Neural cell (in vitro differentiated cells): ENCODE measurements at regions not wholly inside any gene's neighbourhood (a gene's known extent, or its start where the extent isn't known, plus 50 kb on each side); places are given as distances from the start of the nearest gene placed in this dataset.

Experiments
- H2AFZ ChIP-seq: fragments of 200-600, 300-800 bp; sonication (generic), shearing (Covaris generic); 2 replicates; pipeline ENCODE4 v1.6.0; 2014; ENCODE audit warnings: low read depth, mild to moderate bottlenecking, antibody characterized with exemption, low read length, moderate library complexity
- H3F3A ChIP-seq: fragments of 200-600 bp; shearing (Covaris generic); 2 replicates; pipeline ENCODE4 v1.6.1; 2016; ENCODE audit warnings: mild to moderate bottlenecking, moderate library complexity, mixed read lengths, antibody characterized with exemption, low read length; ENCODE audit not compliant: insufficient read depth, poor library complexity, severe bottlenecking
- H3K27ac ChIP-seq: fragments of 200-600, 300-800 bp; sonication (generic), shearing (Covaris generic); 2 replicates; pipeline ENCODE4 v1.5.1; 2014; ENCODE audit warnings: mild to moderate bottlenecking, low read length, moderate library complexity
- H3K27me3 ChIP-seq: fragments of 300-800, 200-600 bp; sonication (generic), shearing (Covaris generic); 2 replicates; pipeline ENCODE4 v1.6.0; 2014; ENCODE audit warnings: mild to moderate bottlenecking, low read depth, low read length, moderate library complexity; ENCODE audit not compliant: insufficient read depth
- H3K36me3 ChIP-seq: fragments of 300-800, 200-600 bp; sonication (generic), shearing (Covaris generic); 2 replicates; pipeline ENCODE4 v1.5.1; 2014; ENCODE audit warnings: mild to moderate bottlenecking, antibody characterized with exemption, low read length, moderate library complexity; ENCODE audit not compliant: insufficient read depth
- H3K4me2 ChIP-seq: fragments of 300-800, 200-600 bp; sonication (generic), shearing (Covaris generic); 2 replicates; pipeline ENCODE4 v1.6.0; 2014; ENCODE audit warnings: mild to moderate bottlenecking, low read length
- H3K4me3 ChIP-seq: fragments of 300-800, 200-600 bp; sonication (generic), shearing (Covaris generic); 2 replicates; pipeline ENCODE4 v1.5.1; 2014; ENCODE audit warnings: mild to moderate bottlenecking, low read length, moderate library complexity
- H3K79me2 ChIP-seq: fragments of 200-600 bp; shearing (Covaris generic); replicated peaks from 2 replicates; pipeline ENCODE4 v1.6.0; 2014; ENCODE audit warnings: mild to moderate bottlenecking, low read length, moderate library complexity; ENCODE audit not compliant: insufficient read depth
- H3K9ac ChIP-seq: fragments of 300-800, 200-600 bp; sonication (generic), shearing (Covaris generic); 2 replicates; pipeline ENCODE4 v1.6.1; 2016; ENCODE audit warnings: mild to moderate bottlenecking, low read length, mixed read lengths
- H3K9me2 ChIP-seq: fragments of 200-600 bp; shearing (Covaris generic); 2 replicates; pipeline ENCODE4 v1.6.1; 2016; ENCODE audit warnings: mild to moderate bottlenecking, low read length, mixed read lengths; ENCODE audit not compliant: insufficient read depth
- H3K9me3 ChIP-seq: fragments of 200-600, 300-800 bp; sonication (generic), shearing (Covaris generic); 2 replicates; pipeline ENCODE4 v1.6.1; 2016; ENCODE audit warnings: mild to moderate bottlenecking, mixed run types, low read length, moderate library complexity, mixed read lengths
- H4K20me1 ChIP-seq: fragments of 200-600 bp; shearing (Covaris generic); 2 replicates; pipeline ENCODE4 v1.6.1; 2016; ENCODE audit warnings: mild to moderate bottlenecking, mixed run types; ENCODE audit not compliant: insufficient read depth
- CTCF ChIP-seq: fragments of 450-650 bp; IDR thresholded peaks from 2 replicates; pipeline ENCODE4 v1.5.1; 2014; ENCODE audit warnings: antibody characterized with exemption, mild to moderate bottlenecking, moderate library complexity; ENCODE audit not compliant: poor library complexity, severe bottlenecking
- EP300 ChIP-seq: fragments of 450-650 bp; conservative IDR thresholded peaks from 2 replicates; pipeline ENCODE4 v1.6.1; 2014; ENCODE audit warnings: antibody characterized with exemption, mild to moderate bottlenecking, moderate library complexity; ENCODE audit not compliant: poor library complexity, severe bottlenecking
- EZH2 ChIP-seq: fragments of 200-600, 300-800 bp; shearing (Covaris generic), sonication (generic); IDR thresholded peaks from 2 replicates; pipeline ENCODE4 v1.6.1; 2014; ENCODE audit warnings: antibody characterized with exemption, low read length, borderline replicate concordance, mild to moderate bottlenecking; ENCODE audit not compliant: insufficient read depth, poor library complexity, severe bottlenecking
- MXI1 ChIP-seq: fragments of 450-650 bp; conservative IDR thresholded peaks from 2 replicates; pipeline ENCODE4 v1.6.1; 2014; ENCODE audit warnings: antibody characterized with exemption, mild to moderate bottlenecking; ENCODE audit not compliant: poor library complexity, severe bottlenecking
- POLR2AphosphoS5 ChIP-seq: IDR thresholded peaks from 2 replicates; pipeline ENCODE4 v1.6.1; 2012
- RAD21 ChIP-seq: fragments of 450-650 bp; conservative IDR thresholded peaks from 2 replicates; pipeline ENCODE4 v1.6.1; 2014; ENCODE audit warnings: antibody characterized with exemption, mild to moderate bottlenecking, moderate library complexity
- REST ChIP-seq: IDR thresholded peaks from 2 replicates; pipeline ENCODE4 v1.6.1; 2012; ENCODE audit warnings: borderline replicate concordance
- SMC3 ChIP-seq: fragments of 450-650 bp; conservative IDR thresholded peaks from 2 replicates; pipeline ENCODE4 v1.6.1; 2014; ENCODE audit warnings: antibody characterized with exemption, mild to moderate bottlenecking, moderate library complexity; ENCODE audit not compliant: poor library complexity
- TAF1 ChIP-seq: IDR thresholded peaks from 2 replicates; pipeline ENCODE4 v1.6.1; 2012; ENCODE audit warnings: low read depth

DNA sequence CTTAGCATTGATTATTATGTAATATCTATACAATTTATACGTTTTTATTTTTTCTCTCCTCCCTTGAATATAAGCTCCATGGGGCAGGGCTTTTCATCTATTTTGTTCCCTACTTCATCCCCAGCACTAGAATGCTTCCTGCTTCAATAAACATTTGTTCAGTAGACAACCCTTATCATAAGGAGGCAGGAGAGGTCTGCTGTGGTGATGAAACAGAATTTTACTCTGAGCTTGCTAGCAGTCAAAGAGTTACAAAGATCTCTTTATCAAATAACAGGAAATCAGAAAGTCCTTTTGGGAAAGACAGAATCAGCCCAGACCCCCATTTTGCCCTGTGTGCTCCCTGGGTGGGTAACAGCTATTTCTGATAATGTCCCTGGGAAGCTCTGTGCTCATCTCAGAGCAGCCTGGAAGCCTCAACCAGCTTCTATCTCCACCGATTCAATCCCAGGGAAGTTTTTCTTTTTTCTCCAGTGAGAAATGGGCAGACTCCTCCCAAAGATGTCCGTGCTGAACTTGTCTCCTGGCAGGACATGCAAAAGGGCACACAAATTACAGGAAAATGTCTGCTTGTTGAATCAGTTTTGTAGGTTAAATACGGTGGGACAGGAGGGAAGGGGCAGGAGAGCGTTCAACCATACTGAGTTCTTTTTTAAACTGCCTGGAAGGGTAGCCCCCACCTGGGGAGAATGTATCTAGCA is 84.7 kb upstream of the PKDCC start:
- Histone ChIP-seq H3K27me3 (no peaks in the 10 kb centered on the region), H3K9me2 (no peaks in the 10 kb centered on the region), H3F3A (no peaks in the 10 kb centered on the region), H3K27ac (no peak overlapping the region), H2AFZ (no peak overlapping the region), H3K36me3 (no peaks in the 10 kb centered on the region), H3K9ac (no peak overlapping the region), H4K20me1 (no peaks in the 10 kb centered on the region), H3K79me2 (no peaks in the 10 kb centered on the region), H3K4me3 (no peak overlapping the region), H3K9me3 (no peaks in the 10 kb centered on the region), H3K4me2 (no peak overlapping the region)
- TF ChIP-seq RAD21, result no peak
- no peak for TF ChIP-seq TAF1
- no peak for TF ChIP-seq EZH2
- TF ChIP-seq CTCF, result no peak
- TF ChIP-seq EP300, result no peak
- no peak for TF ChIP-seq MXI1
- TF ChIP-seq SMC3, result no peak
- TF ChIP-seq REST, result no peak
- TF ChIP-seq POLR2AphosphoS5, result no peak

DNA sequence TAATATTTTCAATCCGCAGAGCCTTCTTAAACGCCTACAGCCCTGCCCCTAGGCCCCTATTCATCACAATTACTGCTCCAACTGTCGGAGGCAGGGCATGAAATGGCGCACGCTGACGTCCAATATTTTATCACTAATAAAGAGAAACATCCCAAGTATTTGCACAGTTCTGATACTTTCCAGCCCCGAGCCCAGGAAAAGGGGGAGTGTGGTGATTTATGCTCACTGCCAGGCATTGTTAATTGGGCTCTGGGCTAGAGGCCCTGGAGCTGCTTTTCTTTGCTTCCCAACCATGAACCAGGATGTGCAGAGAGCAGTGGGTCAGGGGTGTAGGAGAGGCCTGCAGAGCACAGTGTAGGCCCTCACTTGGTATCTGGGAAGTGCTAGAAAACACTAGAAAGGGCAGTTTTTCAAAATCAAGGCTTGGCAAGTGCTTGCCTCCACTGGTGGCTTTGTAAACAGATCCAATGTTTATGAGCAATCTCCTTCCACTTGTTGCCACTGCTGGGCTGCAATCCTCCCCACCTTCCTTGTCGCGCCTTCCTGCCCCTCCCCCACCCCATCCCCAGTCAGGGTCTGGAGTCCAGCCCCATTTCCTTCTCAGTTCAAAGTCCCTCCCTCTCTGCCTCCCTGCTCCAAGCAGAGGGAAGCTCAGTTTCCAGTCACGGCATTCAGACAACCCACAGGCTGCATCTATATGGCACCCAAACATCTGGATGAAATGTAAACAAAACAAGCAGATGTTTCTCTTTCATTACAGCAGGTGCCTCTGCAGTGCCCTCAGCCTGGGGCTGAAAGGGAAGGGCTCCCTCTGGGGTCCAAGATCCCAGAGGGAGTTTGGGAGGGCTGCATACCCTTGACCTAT is 83.9 kb upstream of the PKDCC start:
- no peaks in the 10 kb centered on the region for H3K9me2 ChIP-seq
- no peaks in the 10 kb centered on the region for H3K27me3 ChIP-seq
- no peaks in the 10 kb centered on the region for H3K9me3 ChIP-seq
- H3K4me3 ChIP-seq, result no peak overlapping the region
- no peak overlapping the region for H3K27ac ChIP-seq
- H3K36me3 ChIP-seq, result no peaks in the 10 kb centered on the region
- H3K79me2 ChIP-seq, result no peaks in the 10 kb centered on the region
- H2AFZ ChIP-seq, result no peak overlapping the region
- no peaks in the 10 kb centered on the region for H3F3A ChIP-seq
- no peak for TF ChIP-seq POLR2AphosphoS5
- no peak for TF ChIP-seq TAF1
- no peak for TF ChIP-seq REST
- TF ChIP-seq CTCF, result no peak
- TF ChIP-seq SMC3, result no peak
- no peak for TF ChIP-seq RAD21
- TF ChIP-seq EP300, result no peak
- TF ChIP-seq EZH2, result no peak
- TF ChIP-seq MXI1, result no peak
- H4K20me1 ChIP-seq, result no peaks in the 10 kb centered on the region
- no peak overlapping the region for H3K4me2 ChIP-seq
- no peak overlapping the region for H3K9ac ChIP-seq
